Transverse colon (tissue), 4 donors: ENCODE measurements at regions not wholly inside any gene's neighbourhood (a gene's known extent, or its start where the extent isn't known, plus 50 kb on each side); places are given as distances from the start of the nearest gene placed in this dataset.

Source experiments
- DNase-seq: peaks from one replicate; pipeline ENCODE4 v3.0.0-alpha.2; 2019
- H3K27ac ChIP-seq, 4 donors: fragments of 200-600 bp; sonication (generic); 2 replicates each; pipeline ENCODE4 v1.5.1; 2016 to 2018; ENCODE audit warnings: inconsistent platforms in 4 of 4
- H3K27me3 ChIP-seq: fragments of 200-600 bp; sonication (generic); 2 replicates; pipeline ENCODE4 v1.5.1; 2017; ENCODE audit warnings: inconsistent platforms
- H3K36me3 ChIP-seq, 4 donors: fragments of 200-600 bp; sonication (generic); 2 replicates each; pipeline ENCODE4 v1.5.1; 2017 to 2019; ENCODE audit warnings: inconsistent platforms in 4 of 4
- H3K4me1 ChIP-seq, 4 donors: fragments of 200-600 bp; sonication (generic); 2 replicates each; pipeline ENCODE4 v1.5.1; 2017 to 2020; ENCODE audit warnings: inconsistent platforms in 4 of 4
- H3K4me3 ChIP-seq, 4 donors: fragments of 200-600 bp; sonication (generic); 1 replicate in 1 of 4; 2 replicates in 3 of 4; pipeline versions ENCODE4 v1.5.1 to v1.6.1; 2017 to 2019; ENCODE audit warnings: inconsistent platforms in 4 of 4
- H3K9me3 ChIP-seq, 2 donors: fragments of 200-600 bp; sonication (generic); 2 replicates each; pipeline ENCODE4 v1.5.1; 2017 to 2019; ENCODE audit warnings: inconsistent platforms in 2 of 2
- EP300 ChIP-seq: sonication (generic); formaldehyde crosslinking; IDR thresholded peaks from one replicate; pipeline ENCODE4 v1.6.1; 2017; ENCODE audit warnings: antibody characterized with exemption, low read depth
- POLR2A ChIP-seq: fragments of 450-650 bp; IDR thresholded peaks from one replicate; pipeline ENCODE4 v1.6.1; 2016; ENCODE audit warnings: antibody characterized with exemption, mild to moderate bottlenecking, moderate library complexity
- POLR2AphosphoS5 ChIP-seq, 3 donors: sonication (generic); formaldehyde crosslinking; IDR thresholded peaks; one replicate each; pipeline ENCODE4 v1.6.1; 2016; ENCODE audit warnings: antibody characterized with exemption in 3 of 3
- WGBS, 2 donors: methylation state at CpG; one replicate each; pipeline ENCODE4 v1.1.5; 2018; ENCODE audit warnings: low coverage in 1 of 2; 5-methylcytosine and 5-hydroxymethylcytosine counted together
- in situ Hi-C, 4 donors: fragments of 200-750 bp; cut with MboI; loops; one replicate each; pipeline versions ENCODE4 v1.15.0 to v1.15.1; 2017; ENCODE audit warnings: low sequenced_read_pairs in 3 of 4, low pct_ligation_motif_present in 1 of 4, low pct_unique_long_range_greater_than_20kb in 1 of 4
- intact Hi-C: fragments of 100-400 bp; cut with DNase I; formaldehyde crosslinking; loops from one replicate; pipeline ENCODE4 v1.15.1; 2023; ENCODE audit warnings: low total_unique reads
- TF ChIP-seq, protein P1 (sequence below), 5 experiments: fragments of 200-600 bp in 3 of 5; fragments of 450-650 bp in 2 of 5; sonication (generic) in 3 of 5; IDR thresholded peaks; 1 replicate in 2 of 5; 2 replicates in 3 of 5; pipeline ENCODE4 v1.5.1; 2016 to 2017; ENCODE audit warnings: antibody characterized with exemption in 5 of 5, inconsistent platforms in 3 of 5, mild to moderate bottlenecking in 2 of 5, moderate library complexity in 1 of 5

GRCh38 chr13:111411919-111412650, 91.6 kb downstream of the TEX29 start:
- Histone ChIP-seq H3K4me1 (peaks cover 0 to 19% (median 11%) of the 10 kb centered on the region in 4 donors), H3K27ac (no peak overlapping the region), H3K27me3 (peaks cover 67% of the 10 kb centered on the region), H3K4me3 (no peak overlapping the region), H3K36me3 (no peaks in the 10 kb centered on the region), H3K9me3 (no peaks in the 10 kb centered on the region)
- DNase-seq: no peak
- WGBS, 2 donors: 57 to 66% methylated on average over 9 to 15 of the region's 15 CpGs
- intact Hi-C loops (no loop called here), in situ Hi-C loops (no loop called here)
- TF ChIP-seq, protein P1, sequence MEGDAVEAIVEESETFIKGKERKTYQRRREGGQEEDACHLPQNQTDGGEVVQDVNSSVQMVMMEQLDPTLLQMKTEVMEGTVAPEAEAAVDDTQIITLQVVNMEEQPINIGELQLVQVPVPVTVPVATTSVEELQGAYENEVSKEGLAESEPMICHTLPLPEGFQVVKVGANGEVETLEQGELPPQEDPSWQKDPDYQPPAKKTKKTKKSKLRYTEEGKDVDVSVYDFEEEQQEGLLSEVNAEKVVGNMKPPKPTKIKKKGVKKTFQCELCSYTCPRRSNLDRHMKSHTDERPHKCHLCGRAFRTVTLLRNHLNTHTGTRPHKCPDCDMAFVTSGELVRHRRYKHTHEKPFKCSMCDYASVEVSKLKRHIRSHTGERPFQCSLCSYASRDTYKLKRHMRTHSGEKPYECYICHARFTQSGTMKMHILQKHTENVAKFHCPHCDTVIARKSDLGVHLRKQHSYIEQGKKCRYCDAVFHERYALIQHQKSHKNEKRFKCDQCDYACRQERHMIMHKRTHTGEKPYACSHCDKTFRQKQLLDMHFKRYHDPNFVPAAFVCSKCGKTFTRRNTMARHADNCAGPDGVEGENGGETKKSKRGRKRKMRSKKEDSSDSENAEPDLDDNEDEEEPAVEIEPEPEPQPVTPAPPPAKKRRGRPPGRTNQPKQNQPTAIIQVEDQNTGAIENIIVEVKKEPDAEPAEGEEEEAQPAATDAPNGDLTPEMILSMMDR (IDR thresholded peaks at IDR 0.05): no peak
- TF ChIP-seq POLR2AphosphoS5 (IDR thresholded peaks at IDR 0.05) (no peak), POLR2A (no peak), EP300 (no peak)

DNA sequence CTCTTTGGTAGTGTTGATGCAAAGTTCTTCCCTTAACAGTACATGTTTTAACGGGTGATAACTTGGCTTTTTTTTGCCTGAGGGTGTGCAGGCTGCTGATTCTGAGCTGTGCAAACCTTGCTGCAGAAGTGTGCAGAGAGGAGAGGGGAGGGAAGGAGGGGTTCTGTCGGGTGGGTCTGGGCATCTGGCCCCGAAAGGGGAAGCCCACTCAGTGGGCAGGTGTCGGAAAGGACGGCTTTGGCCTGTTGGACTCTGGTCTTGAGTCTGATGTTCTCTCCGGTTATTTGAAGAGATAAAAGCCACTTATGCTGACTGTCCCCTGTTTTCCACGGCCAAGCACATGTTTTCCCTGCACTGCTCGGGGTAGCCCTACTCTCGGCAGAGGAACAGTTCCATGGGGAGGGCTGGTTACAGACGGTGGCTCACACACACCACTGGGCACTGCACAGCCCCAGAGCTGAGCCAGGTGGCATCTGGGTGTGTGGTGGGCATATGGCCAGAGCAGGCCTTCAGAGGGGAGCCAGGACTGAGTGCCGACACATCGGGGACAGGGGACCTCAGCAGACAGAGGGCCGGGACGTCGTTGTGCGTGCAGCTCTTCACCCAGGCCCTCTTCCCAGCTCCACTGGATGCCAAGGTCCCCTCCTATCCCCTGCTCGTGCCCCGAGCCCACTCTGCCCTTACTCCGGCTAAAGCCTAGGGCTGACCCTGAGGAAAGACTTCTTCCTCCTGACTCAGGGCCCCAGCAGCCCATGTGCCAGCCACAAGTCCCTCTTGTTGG, 93.2 kb downstream of the TEX29 start:
- 44 to 80% methylated on average over 6 to 19 of the region's 19 CpGs for WGBS, 2 donors
- in situ Hi-C loops: no loop called here
- no peaks in the 10 kb centered on the region for H3K9me3 ChIP-seq
- no peak for TF ChIP-seq POLR2A
- no peak for TF ChIP-seq EP300
- no peak for TF ChIP-seq POLR2AphosphoS5 (IDR thresholded peaks at IDR 0.05)
- no peak for DNase-seq
- peaks cover 0 to 19% (median 11%) of the 10 kb centered on the region in 4 donors for H3K4me1 ChIP-seq
- H3K36me3 ChIP-seq: no peaks in the 10 kb centered on the region
- peaks cover 67% of the 10 kb centered on the region for H3K27me3 ChIP-seq
- H3K27ac ChIP-seq: no peak overlapping the region
- intact Hi-C loops: no loop called here
- H3K4me3 ChIP-seq: no peak overlapping the region

GRCh38 chr13:111414341-111414740, 93.9 kb downstream of the TEX29 start:
- H3K9me3 ChIP-seq: no peaks in the 10 kb centered on the region
- TF ChIP-seq POLR2A: no peak
- TF ChIP-seq POLR2AphosphoS5 (IDR thresholded peaks at IDR 0.05): no peak
- TF ChIP-seq, protein P1 (IDR thresholded peaks at IDR 0.05): no peak
- no peak for TF ChIP-seq EP300
- H3K27me3 ChIP-seq: peaks cover 59% of the 10 kb centered on the region
- WGBS, 2 donors: 77% methylated on average over 9 of the region's 9 CpGs; no CpG with 5 or more reads in 1 of the 2 donors
- no peak overlapping the region for H3K4me3 ChIP-seq
- H3K27ac ChIP-seq: no peak overlapping the region
- no peak for DNase-seq
- intact Hi-C loops: no loop called here
- H3K36me3 ChIP-seq: no peaks in the 10 kb centered on the region
- in situ Hi-C loops: no loop called here
- peaks cover 0 to 19% (median 11%) of the 10 kb centered on the region in 4 donors for H3K4me1 ChIP-seq

- H3K27me3 ChIP-seq: peaks cover 52% of the 10 kb centered on the region
- no peak overlapping the region for H3K4me3 ChIP-seq
- intact Hi-C loops (no loop called here), in situ Hi-C loops (no loop called here)
- no peak for TF ChIP-seq POLR2AphosphoS5 (IDR thresholded peaks at IDR 0.05)
- no peak for TF ChIP-seq EP300
- TF ChIP-seq, protein P1 (IDR thresholded peaks at IDR 0.05): no peak
- TF ChIP-seq POLR2A: no peak
- H3K27ac ChIP-seq: no peak overlapping the region
- H3K9me3 ChIP-seq: no peaks in the 10 kb centered on the region
- peaks cover 0 to 14% (median 7%) of the 10 kb centered on the region in 4 donors for H3K4me1 ChIP-seq
- WGBS, 2 donors: 43 to 44% methylated on average over 8 of the region's 8 CpGs
- no peak for DNase-seq
- H3K36me3 ChIP-seq: no peaks in the 10 kb centered on the region
Measured at GRCh38 chr13:111415246-111415645, 94.8 kb downstream of the TEX29 start.
